Midbrain (tissue), 1 donor: ENCODE measurements at regions not wholly inside any gene's neighbourhood (a gene's known extent, or its start where the extent isn't known, plus 50 kb on each side); places are given as distances from the start of the nearest gene placed in this dataset.
"Not testable (repeated sequence)": the region's sequence is repeated elsewhere in the genome, so short reads cannot be mapped to it uniquely, and the experiment has no call there.

Experiments
- DNase-seq: peaks from one replicate; lab custom pipeline; 2025; lab: John Stamatoyannopoulos, UW

- DNase-seq = no peak
Observed at GRCh38 chr6:79808921-79809320, 138.4 kb downstream of the ELOVL4 start.

- not testable (repeated sequence) for DNase-seq
Observed at GRCh38 chr6:79806661-79807060, 140.7 kb downstream of the ELOVL4 start.

GRCh38 chr6:79804732-79805131, 142.6 kb downstream of the ELOVL4 start:
- DNase-seq = no peak

- no peak for DNase-seq
Observed at GRCh38 chr6:79803917-79804316, 143.4 kb downstream of the ELOVL4 start.

GRCh38 chr6:79802657-79803300, 144.6 kb downstream of the ELOVL4 start:
- DNase-seq = no peak

GRCh38 chr6:79801362-79801761, 146.0 kb downstream of the ELOVL4 start:
- no peak for DNase-seq

- DNase-seq = no peak
Observed at GRCh38 chr6:79798841-79799240, 148.5 kb downstream of the ELOVL4 start.

- DNase-seq = no peak
Observed at GRCh38 chr6:79797912-79798311, 149.4 kb downstream of the ELOVL4 start.

- no peak for DNase-seq
Observed at GRCh38 chr6:79797163-79797764, 150.1 kb downstream of the ELOVL4 start.

GRCh38 chr6:79796197-79796596, 151.2 kb downstream of the ELOVL4 start:
- no peak for DNase-seq

- no peak for DNase-seq
Observed at GRCh38 chr6:79789896-79790295, 157.5 kb downstream of the ELOVL4 start.

- DNase-seq = no peak
Observed at GRCh38 chr6:79788756-79789155, 157.6 kb downstream of the SH3BGRL2 start.

- DNase-seq = no peak
Observed at GRCh38 chr6:79787626-79788025, 156.5 kb downstream of the SH3BGRL2 start.

GRCh38 chr6:79784395-79784753, 153.2 kb downstream of the SH3BGRL2 start:
- DNase-seq = no peak

GRCh38 chr6:79783670-79784394, 152.7 kb downstream of the SH3BGRL2 start:
- no peak for DNase-seq

- DNase-seq = no peak
Observed at GRCh38 chr6:79782792-79783580, 151.9 kb downstream of the SH3BGRL2 start.

- DNase-seq = no peak
Observed at GRCh38 chr6:79781916-79782315, 150.8 kb downstream of the SH3BGRL2 start.

GRCh38 chr6:79780881-79781280, 149.8 kb downstream of the SH3BGRL2 start:
- DNase-seq = no peak

- DNase-seq = no peak
Observed at GRCh38 chr6:79778816-79779215, 147.7 kb downstream of the SH3BGRL2 start.

- DNase-seq = peak; percentile 84
Observed at GRCh38 chr6:79777713-79778579, 146.8 kb downstream of the SH3BGRL2 start.

GRCh38 chr6:79776076-79776475, 144.9 kb downstream of the SH3BGRL2 start:
- DNase-seq = no peak

- no peak for DNase-seq
Observed at GRCh38 chr6:79775222-79775621, 144.1 kb downstream of the SH3BGRL2 start.
